ENCODE measurements at regions not wholly inside any gene's neighbourhood (a gene's known extent, or its start where the extent isn't known, plus 50 kb on each side); places are given as distances from the start of the nearest gene placed in this dataset.

GRCh38 chr12:125399489-125399888 lies 334.3 kb downstream of the AACS start:
- Histone ChIP-seq H3K36me3 (replicated peaks in 1 of 2) (no peaks in the 10 kb centered on the region), H3K27me3 (no peaks in the 10 kb centered on the region), H3K9me3 (replicated peaks in 1 of 3) (no peaks in the 10 kb centered on the region), H3K4me3 (no peak overlapping the region), H3K27ac (no peak overlapping the region), H3K4me1 (replicated peaks in 1 of 2) (no peaks in the 10 kb centered on the region)
- DNase-seq, result no peak
- intact Hi-C loops (cut with DNase I), result no loop called here
- no peak for TF ChIP-seq CTCF (IDR thresholded peaks at IDR 0.05)
- no peak for TF ChIP-seq POLR2A (IDR thresholded peaks at IDR 0.05)
- 69 to 77% (median 74%) methylated on average over 3 of the region's 3 CpGs for WGBS, 4 donors

- WGBS, 4 donors, result 23 to 26% (median 23%) methylated on average over 3 of the region's 3 CpGs
- Histone ChIP-seq H3K4me1 (replicated peaks in 1 of 2) (no peaks in the 10 kb centered on the region), H3K27me3 (peaks cover 4% of the 10 kb centered on the region), H3K4me3 (no peak overlapping the region), H3K27ac (no peak overlapping the region), H3K9me3 (replicated peaks in 1 of 3) (no peaks in the 10 kb centered on the region), H3K36me3 (replicated peaks in 1 of 2) (no peaks in the 10 kb centered on the region)
- TF ChIP-seq POLR2A (IDR thresholded peaks at IDR 0.05) (no peak), CTCF (IDR thresholded peaks at IDR 0.05) (peak; percentile 34 to 61 (median 46))
- DNase-seq, result peak in 2 of 7 donors; percentile 2 to 26
- intact Hi-C loops (cut with DNase I), result loop anchor here (5.0 kb wide), 1 partner anchor 221 kb away; no protein-coding TSS in a partner anchor
These were observed 337.9 kb downstream of the AACS start for GRCh38 chr12:125402874-125403789.

- 41 to 74% (median 56%) methylated on average over 2 of the region's 2 CpGs for WGBS, 4 donors
These were observed 338.6 kb downstream of the AACS start for GRCh38 chr12:125403843-125404242.

More at GRCh38 chr12:125403843-125404242, 338.6 kb downstream of the AACS start:
- Histone ChIP-seq H3K27ac (no peak overlapping the region), H3K9me3 (replicated peaks in 1 of 3) (no peaks in the 10 kb centered on the region), H3K4me1 (replicated peaks in 1 of 2) (no peaks in the 10 kb centered on the region), H3K36me3 (replicated peaks in 1 of 2) (no peaks in the 10 kb centered on the region), H3K27me3 (peaks cover 4% of the 10 kb centered on the region), H3K4me3 (no peak overlapping the region)
- TF ChIP-seq CTCF (IDR thresholded peaks at IDR 0.05) (no peak), POLR2A (IDR thresholded peaks at IDR 0.05) (no peak)
- intact Hi-C loops (cut with DNase I), result loop anchor here (5.0 kb wide), 1 partner anchor 222 kb away; no protein-coding TSS in a partner anchor
- DNase-seq, result no peak

Data from adrenal gland (tissue), 9 donors.